ENCODE measurements at regions not wholly inside any gene's neighbourhood (a gene's known extent, or its start where the extent isn't known, plus 50 kb on each side); places are given as distances from the start of the nearest gene placed in this dataset.
"Not testable (repeated sequence)": the region's sequence is repeated elsewhere in the genome, so short reads cannot be mapped to it uniquely, and the experiment has no call there.

GRCh38 chr14:25699981-25700380, 650.0 kb upstream of the STXBP6 start:
- no peak for DNase-seq (ENCODE audit: low read depth)

- DNase-seq (ENCODE audit: low read depth) = no peak
Measured at GRCh38 chr14:25698111-25698510, 648.2 kb upstream of the STXBP6 start.

GRCh38 chr14:25696176-25696575, 646.2 kb upstream of the STXBP6 start:
- no peak for DNase-seq (ENCODE audit: low read depth)

- DNase-seq (ENCODE audit: low read depth) = no peak
Measured at GRCh38 chr14:25685004-25685403, 635.1 kb upstream of the STXBP6 start.

- DNase-seq (ENCODE audit: low read depth) = no peak
Measured at GRCh38 chr14:25680934-25681333, 631.0 kb upstream of the STXBP6 start.

DNA sequence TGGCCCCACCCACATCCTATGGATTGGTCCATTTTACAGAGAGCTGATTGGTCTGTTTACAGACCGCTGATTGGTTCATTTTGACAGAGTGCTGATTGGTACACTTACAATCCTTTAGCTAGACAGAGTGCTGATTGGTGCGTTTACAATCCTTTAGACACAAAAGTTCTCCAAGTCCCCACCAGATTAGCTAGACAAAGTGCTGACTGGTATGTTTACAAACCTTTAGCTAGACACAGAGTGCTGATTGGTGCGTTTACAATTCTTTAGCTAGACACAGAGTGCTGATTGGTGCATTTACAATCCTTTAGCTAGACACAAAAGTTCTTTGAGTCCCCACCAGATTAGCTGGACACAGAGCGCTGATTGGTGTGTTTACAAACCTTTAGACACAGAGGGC, 630.6 kb upstream of the STXBP6 start:
- not testable (repeated sequence) for DNase-seq (ENCODE audit: low read depth)

GRCh38 chr14:25677111-25677510, 627.2 kb upstream of the STXBP6 start:
- DNase-seq (ENCODE audit: low read depth) = no peak

- no peak for DNase-seq (ENCODE audit: low read depth)
Measured at GRCh38 chr14:25667387-25667786, 617.4 kb upstream of the STXBP6 start.

DNA sequence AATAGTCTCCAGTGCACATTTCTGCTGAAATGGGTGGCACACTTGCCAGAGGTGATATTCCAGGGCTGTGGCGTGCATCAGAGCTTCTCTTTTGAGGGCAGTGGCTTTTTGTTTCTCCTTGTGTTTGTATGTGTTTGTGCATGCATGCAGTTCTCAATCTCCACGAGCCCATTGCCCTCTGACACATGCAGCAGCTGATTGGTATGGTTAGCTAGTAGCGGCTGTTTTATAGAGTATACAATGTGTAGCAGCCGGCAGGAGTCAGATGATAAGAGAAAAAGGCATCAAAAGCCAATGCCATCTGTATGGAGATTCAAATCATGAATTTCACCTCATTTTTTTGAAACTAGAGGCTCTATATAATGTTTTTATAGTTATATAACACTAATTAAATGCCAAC, 616.9 kb upstream of the STXBP6 start:
- no peak for DNase-seq (ENCODE audit: low read depth)

GRCh38 chr14:25658988-25659387, 609.0 kb upstream of the STXBP6 start:
- no peak for DNase-seq (ENCODE audit: low read depth)

- no peak for DNase-seq (ENCODE audit: low read depth)
Measured at GRCh38 chr14:25630447-25630846, 580.5 kb upstream of the STXBP6 start.

DNA sequence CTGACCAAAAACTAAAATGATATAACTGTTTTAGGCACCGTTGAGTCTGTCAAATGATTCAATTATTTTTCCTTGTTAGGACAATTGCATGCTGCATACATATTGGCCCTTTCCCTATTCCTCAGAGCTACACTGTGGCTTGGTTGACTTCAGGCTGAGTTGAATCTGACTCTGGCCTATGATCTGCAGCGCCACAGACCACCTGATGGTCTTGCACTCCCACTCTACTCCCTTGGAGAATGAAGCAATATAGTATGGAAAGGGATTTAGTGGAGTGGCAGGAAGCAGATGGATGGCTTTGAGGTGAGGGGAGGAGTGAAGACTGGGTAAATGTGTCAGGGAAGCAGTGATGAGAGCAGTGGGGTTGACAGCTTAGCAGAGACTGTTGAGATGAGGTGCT, 579.0 kb upstream of the STXBP6 start:
- no peak for DNase-seq (ENCODE audit: low read depth)

- DNase-seq (ENCODE audit: low read depth) = no peak
Measured at GRCh38 chr14:25628390-25628789, 578.4 kb upstream of the STXBP6 start.

DNA sequence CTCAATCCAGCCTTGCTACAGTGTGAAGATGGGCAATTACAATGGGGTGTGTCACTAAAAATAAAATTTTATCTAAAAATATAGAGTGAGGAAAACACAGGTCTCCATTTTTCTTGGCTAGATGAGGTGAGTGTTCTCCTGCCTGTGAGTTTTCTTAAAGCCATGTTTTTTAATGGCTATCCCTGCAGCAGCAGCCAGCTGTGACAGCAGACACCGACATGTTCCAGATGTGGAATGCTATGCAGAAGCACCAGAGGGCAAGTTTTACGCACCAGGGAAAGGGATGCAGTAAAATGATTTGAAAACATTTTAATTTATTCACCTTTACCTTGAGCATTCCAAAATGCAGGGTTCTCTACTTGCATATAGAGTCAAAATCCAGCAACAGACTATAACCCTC, 577.0 kb upstream of the STXBP6 start:
- no peak for DNase-seq (ENCODE audit: low read depth)

DNA sequence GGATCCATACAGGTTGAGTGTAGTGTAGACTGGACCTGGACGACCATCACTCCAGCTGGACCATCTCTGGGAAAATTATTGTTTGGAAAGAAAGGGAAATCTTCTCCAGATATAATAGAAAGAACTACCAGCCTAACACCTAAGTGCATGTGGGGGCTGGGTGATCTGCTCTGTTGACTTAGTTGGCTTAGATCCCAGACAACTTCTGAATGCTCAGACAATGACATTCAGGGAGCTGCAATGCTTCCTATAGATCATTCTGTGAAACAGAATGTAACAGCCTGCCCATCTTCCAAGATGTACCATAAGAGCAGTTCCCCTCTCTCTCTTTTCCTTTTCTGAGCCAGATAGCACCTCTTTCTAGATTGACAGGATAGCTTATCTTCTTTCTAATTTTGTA, 572.8 kb upstream of the STXBP6 start:
- no peak for DNase-seq (ENCODE audit: low read depth)

DNA sequence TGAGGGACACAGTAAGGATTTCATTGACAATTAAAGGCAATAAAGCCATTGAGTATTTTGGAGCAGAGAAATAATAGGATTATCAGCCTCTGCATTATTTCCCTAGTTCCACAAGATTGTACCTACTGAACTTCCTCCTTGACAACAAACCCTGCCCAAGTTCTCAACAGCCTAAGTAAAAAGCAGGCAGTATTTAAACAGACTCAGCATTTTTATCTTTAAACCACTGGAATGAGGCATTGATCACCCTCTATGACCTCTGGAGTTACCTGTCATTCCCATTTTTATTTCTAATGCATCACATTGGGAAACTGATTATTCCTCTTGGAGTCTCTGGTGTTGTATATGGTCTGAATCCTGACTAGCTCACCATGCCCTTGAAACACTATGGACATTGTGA, 570.6 kb upstream of the STXBP6 start:
- DNase-seq (ENCODE audit: low read depth) = no peak

- DNase-seq (ENCODE audit: low read depth) = no peak
Measured at GRCh38 chr14:25615174-25615573, 565.2 kb upstream of the STXBP6 start.

DNA sequence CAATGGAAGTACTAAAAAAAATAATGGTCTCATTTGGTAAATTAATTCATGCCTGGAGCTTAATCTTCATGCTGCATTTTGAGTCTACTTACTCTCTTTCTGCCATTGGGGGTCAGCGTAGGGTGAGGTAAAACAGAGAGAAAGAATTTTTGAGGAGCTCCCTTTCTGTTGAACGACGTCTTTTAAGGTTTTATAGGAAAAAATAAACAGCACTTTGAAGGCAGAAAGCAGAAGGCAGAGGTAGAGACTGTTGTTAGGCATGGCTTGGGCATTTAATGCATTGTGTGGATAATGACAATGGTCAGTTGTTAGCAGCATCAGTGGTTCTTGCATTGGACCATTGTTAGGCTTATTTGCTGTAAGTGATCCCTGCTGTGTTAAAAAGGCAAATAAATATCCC, 557.2 kb upstream of the STXBP6 start:
- DNase-seq (ENCODE audit: low read depth) = no peak

DNA sequence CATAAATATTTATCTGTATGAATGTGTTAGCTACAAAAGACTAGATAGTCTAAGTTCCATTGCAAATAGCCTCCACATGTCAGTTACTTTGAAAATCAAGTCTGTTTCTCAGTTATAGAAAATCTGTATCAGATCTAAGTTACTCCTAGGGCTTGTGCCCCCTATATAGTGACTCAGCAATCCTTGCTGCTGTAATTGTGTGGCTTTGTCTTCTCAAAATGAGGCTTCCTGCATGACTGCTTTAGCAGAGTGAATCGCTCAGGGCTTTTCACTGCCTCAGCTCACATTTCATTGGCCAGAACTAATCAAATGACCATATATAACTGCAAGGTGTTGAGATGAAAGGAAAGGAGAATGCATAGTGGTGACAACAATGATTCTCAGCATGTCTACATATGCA, 552.2 kb upstream of the STXBP6 start:
- no peak for DNase-seq (ENCODE audit: low read depth)

GRCh38 chr14:25588751-25589150, 538.8 kb upstream of the STXBP6 start:
- no peak for DNase-seq (ENCODE audit: low read depth)

- DNase-seq (ENCODE audit: low read depth) = no peak
Measured at GRCh38 chr14:25574628-25575325, 524.8 kb upstream of the STXBP6 start.

GRCh38 chr14:25570483-25570882, 520.5 kb upstream of the STXBP6 start:
- no peak for DNase-seq (ENCODE audit: low read depth)

GRCh38 chr14:25557466-25557865, 507.5 kb upstream of the STXBP6 start:
- DNase-seq (ENCODE audit: low read depth) = no peak

GRCh38 chr14:25552826-25553225, 502.9 kb upstream of the STXBP6 start:
- DNase-seq (ENCODE audit: low read depth) = no peak

DNA sequence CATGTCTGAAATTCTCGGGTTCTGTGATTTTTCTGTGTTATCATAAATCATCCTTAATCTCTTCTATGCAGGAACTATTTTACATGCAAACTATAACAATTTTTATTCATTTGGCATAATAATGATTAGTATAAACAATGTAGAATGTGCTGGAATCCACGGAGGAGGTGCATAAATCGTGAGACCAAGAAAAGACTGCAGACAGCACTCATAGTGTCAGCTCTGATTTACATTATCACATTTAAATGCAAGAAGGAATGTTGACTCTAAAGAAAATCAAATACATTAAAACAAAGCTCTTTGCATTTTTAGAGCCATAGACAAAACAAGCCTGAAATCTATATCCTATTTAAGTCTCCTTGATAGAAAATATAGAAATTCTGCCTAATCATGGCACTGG, 501.7 kb upstream of the STXBP6 start:
- no peak for DNase-seq (ENCODE audit: low read depth)

Data from HS-27A (cell line).